Calu3 (cell line): ENCODE measurements at regions not wholly inside any gene's neighbourhood (a gene's known extent, or its start where the extent isn't known, plus 50 kb on each side); places are given as distances from the start of the nearest gene placed in this dataset.

ENCODE experiments used
- BruUV-seq: library from RNA; stranded (reverse); fragments of 400-500 nt; replicated peaks from 2 replicates; lab custom pipeline; 2021; lab: Mats Ljungman, UMichigan
- CTCF ChIA-PET: fragments of 300-600 bp; sonication (Branson Sonifier 250); formaldehyde crosslinking; loops from one replicate; lab custom pipeline; 2022; ENCODE audit warnings: antibody characterized with exemption; lab: Charles Lee
- DNase-seq: peaks from one replicate; pipeline ENCODE4 v3.0.0; 2022
- H3K27ac Mint-ChIP-seq: one replicate; pipeline ENCODE4 v1.8.0; 2022; ENCODE audit warnings: mixed read lengths; ENCODE audit not compliant: unreplicated experiment
- H3K27me3 Mint-ChIP-seq: one replicate; pipeline ENCODE4 v1.8.0; 2022; ENCODE audit warnings: mixed read lengths; ENCODE audit not compliant: unreplicated experiment
- H3K36me3 Mint-ChIP-seq: one replicate; pipeline ENCODE4 v1.8.0; 2022; ENCODE audit warnings: mild to moderate bottlenecking, moderate library complexity, mixed read lengths; ENCODE audit not compliant: insufficient read depth, unreplicated experiment
- H3K4me1 Mint-ChIP-seq: one replicate; pipeline ENCODE4 v1.8.0; 2022; ENCODE audit warnings: mild to moderate bottlenecking, low read depth, mixed read lengths; ENCODE audit not compliant: unreplicated experiment
- H3K4me3 Mint-ChIP-seq: one replicate; pipeline ENCODE4 v1.8.0; 2022; ENCODE audit warnings: mild to moderate bottlenecking, low read depth, moderate library complexity, mixed read lengths; ENCODE audit not compliant: unreplicated experiment
- H3K9me3 Mint-ChIP-seq: one replicate; pipeline ENCODE4 v1.8.0; 2022; ENCODE audit warnings: low read depth, mixed read lengths; ENCODE audit not compliant: unreplicated experiment
- intact Hi-C: fragments of 100-400 bp; cut with micrococcal nuclease; formaldehyde crosslinking; loops from one replicate; pipeline ENCODE4 v1.10.0; 2022; ENCODE audit not compliant: unreplicated experiment
- TF ChIP-seq, protein P1 (sequence below): fragments of 200-600 bp; IDR thresholded peaks from one replicate; pipeline ENCODE4 v1.8.0; 2022; ENCODE audit warnings: antibody characterized with exemption; ENCODE audit not compliant: unreplicated experiment

- CTCF ChIA-PET, result no interaction called here
- no peaks in the 10 kb centered on the region for H3K36me3 Mint-ChIP-seq
- no peaks in the 10 kb centered on the region for H3K9me3 Mint-ChIP-seq
- H3K27me3 Mint-ChIP-seq, result no peaks in the 10 kb centered on the region
- TF ChIP-seq, protein P1, sequence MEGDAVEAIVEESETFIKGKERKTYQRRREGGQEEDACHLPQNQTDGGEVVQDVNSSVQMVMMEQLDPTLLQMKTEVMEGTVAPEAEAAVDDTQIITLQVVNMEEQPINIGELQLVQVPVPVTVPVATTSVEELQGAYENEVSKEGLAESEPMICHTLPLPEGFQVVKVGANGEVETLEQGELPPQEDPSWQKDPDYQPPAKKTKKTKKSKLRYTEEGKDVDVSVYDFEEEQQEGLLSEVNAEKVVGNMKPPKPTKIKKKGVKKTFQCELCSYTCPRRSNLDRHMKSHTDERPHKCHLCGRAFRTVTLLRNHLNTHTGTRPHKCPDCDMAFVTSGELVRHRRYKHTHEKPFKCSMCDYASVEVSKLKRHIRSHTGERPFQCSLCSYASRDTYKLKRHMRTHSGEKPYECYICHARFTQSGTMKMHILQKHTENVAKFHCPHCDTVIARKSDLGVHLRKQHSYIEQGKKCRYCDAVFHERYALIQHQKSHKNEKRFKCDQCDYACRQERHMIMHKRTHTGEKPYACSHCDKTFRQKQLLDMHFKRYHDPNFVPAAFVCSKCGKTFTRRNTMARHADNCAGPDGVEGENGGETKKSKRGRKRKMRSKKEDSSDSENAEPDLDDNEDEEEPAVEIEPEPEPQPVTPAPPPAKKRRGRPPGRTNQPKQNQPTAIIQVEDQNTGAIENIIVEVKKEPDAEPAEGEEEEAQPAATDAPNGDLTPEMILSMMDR, result no peak
- H3K27ac Mint-ChIP-seq, result no peak overlapping the region
- H3K4me3 Mint-ChIP-seq, result no peak overlapping the region
- H3K4me1 Mint-ChIP-seq, result no peaks in the 10 kb centered on the region
- intact Hi-C loops, result no loop called here
- DNase-seq, result no peak
- BruUV-seq, result no TSS peak
These were observed 178.8 kb upstream of the KL start for GRCh38 chr13:32837307-32837972.

GRCh38 chr13:32837973-32838927, 178.0 kb upstream of the KL start:
- no peak for DNase-seq
- Mint-ChIP-seq H3K4me1 (no peaks in the 10 kb centered on the region), H3K27me3 (no peaks in the 10 kb centered on the region), H3K4me3 (no peak overlapping the region), H3K27ac (no peak overlapping the region), H3K9me3 (no peaks in the 10 kb centered on the region), H3K36me3 (no peaks in the 10 kb centered on the region)
- CTCF ChIA-PET, result no interaction called here
- TF ChIP-seq, protein P1, result no peak
- intact Hi-C loops, result no loop called here
- no TSS peak for BruUV-seq

- intact Hi-C loops, result no loop called here
- no peak for DNase-seq
These were observed 177.3 kb upstream of the KL start for GRCh38 chr13:32838945-32839344.

DNA sequence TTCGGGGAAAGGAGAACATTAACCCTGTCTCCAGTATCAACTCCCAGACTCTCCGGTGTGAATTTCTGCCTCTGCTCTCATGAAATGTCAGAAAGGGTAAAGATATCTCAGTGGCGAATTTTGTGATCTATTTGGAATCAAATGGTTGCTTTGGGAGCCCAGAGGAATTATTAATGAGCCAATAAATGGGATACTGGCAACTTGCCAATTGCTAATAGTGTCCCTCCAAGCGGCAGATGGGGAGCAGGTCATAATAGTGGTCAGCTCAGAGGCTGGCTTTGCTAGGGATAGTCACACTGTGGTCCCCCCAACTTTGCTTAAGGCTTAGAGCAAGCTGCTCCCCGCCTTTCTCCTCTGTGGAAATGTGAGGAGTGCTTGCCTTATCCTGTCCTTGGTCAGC, 176.1 kb upstream of the KL start:
- Mint-ChIP-seq H3K27me3 (no peaks in the 10 kb centered on the region), H3K27ac (no peak overlapping the region), H3K9me3 (no peaks in the 10 kb centered on the region), H3K4me1 (no peaks in the 10 kb centered on the region), H3K36me3 (no peaks in the 10 kb centered on the region), H3K4me3 (no peak overlapping the region)
- intact Hi-C loops, result no loop called here
- no peak for DNase-seq
- CTCF ChIA-PET, result no interaction called here
- TF ChIP-seq, protein P1, result no peak
- no TSS peak for BruUV-seq

More at GRCh38 chr13:32838945-32839344, 177.3 kb upstream of the KL start:
- no peaks in the 10 kb centered on the region for H3K9me3 Mint-ChIP-seq
- no peaks in the 10 kb centered on the region for H3K4me1 Mint-ChIP-seq
- TF ChIP-seq, protein P1, result no peak
- no peaks in the 10 kb centered on the region for H3K27me3 Mint-ChIP-seq
- H3K4me3 Mint-ChIP-seq, result no peak overlapping the region
- no TSS peak for BruUV-seq
- no peaks in the 10 kb centered on the region for H3K36me3 Mint-ChIP-seq
- CTCF ChIA-PET, result no interaction called here
- H3K27ac Mint-ChIP-seq, result no peak overlapping the region
